ENCODE measurements at regions not wholly inside any gene's neighbourhood (a gene's known extent, or its start where the extent isn't known, plus 50 kb on each side); places are given as distances from the start of the nearest gene placed in this dataset.

DNA sequence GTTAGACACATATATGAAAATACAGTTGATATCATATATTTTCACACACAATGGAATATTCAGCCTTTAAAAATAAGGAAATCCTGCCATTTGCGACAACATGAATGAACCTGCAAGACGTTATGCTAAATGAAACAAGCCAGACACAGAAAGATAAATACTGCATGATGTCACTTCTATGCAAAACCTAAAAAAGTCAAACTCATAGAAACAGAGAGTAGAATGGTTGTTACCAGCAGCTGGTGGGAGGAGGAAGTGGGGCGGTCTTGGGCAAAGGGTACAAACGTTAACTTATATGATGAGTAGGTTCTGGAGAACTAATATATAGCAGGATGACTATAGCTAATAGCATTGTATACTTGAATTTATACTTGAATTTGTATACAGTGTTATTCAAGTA lies 213.2 kb upstream of the NR2F2 start:
- TF ChIP-seq POLR2A (IDR thresholded peaks at IDR 0.05): no peak
- TF ChIP-seq, protein P1, sequence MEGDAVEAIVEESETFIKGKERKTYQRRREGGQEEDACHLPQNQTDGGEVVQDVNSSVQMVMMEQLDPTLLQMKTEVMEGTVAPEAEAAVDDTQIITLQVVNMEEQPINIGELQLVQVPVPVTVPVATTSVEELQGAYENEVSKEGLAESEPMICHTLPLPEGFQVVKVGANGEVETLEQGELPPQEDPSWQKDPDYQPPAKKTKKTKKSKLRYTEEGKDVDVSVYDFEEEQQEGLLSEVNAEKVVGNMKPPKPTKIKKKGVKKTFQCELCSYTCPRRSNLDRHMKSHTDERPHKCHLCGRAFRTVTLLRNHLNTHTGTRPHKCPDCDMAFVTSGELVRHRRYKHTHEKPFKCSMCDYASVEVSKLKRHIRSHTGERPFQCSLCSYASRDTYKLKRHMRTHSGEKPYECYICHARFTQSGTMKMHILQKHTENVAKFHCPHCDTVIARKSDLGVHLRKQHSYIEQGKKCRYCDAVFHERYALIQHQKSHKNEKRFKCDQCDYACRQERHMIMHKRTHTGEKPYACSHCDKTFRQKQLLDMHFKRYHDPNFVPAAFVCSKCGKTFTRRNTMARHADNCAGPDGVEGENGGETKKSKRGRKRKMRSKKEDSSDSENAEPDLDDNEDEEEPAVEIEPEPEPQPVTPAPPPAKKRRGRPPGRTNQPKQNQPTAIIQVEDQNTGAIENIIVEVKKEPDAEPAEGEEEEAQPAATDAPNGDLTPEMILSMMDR (IDR thresholded peaks at IDR 0.05): no peak
